C4-2B (cell line): ENCODE measurements at regions not wholly inside any gene's neighbourhood (a gene's known extent, or its start where the extent isn't known, plus 50 kb on each side); places are given as distances from the start of the nearest gene placed in this dataset.

Source experiments
- ZFX ChIP-seq: fragments of 450-650 bp; IDR thresholded peaks from 2 replicates; pipeline ENCODE4 v1.6.1; 2017
- TF ChIP-seq, protein P1 (sequence below): fragments of 450-650 bp; conservative IDR thresholded peaks from 2 replicates; pipeline ENCODE4 v1.5.1; 2017; ENCODE audit warnings: mild to moderate bottlenecking

DNA sequence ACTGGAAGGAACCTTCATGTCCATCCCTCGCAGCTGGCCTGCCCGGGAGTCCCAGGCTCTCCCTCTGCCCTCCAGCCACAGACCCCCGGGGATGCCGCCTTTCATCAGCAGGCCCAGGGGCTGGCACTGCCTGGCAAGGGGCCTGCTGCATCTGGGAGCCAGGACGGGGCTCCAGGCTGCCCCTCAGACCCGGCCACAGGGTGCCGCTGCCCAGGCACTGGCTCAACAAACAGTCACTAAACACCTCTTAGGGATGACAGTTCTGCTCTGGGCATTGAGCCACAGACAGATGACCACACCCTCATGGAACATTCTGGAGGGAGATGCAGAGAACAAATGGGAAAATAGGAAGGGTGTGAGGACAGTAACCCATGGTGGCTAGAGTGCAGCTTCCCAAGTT is 109.3 kb downstream of the HMX1 start:
- TF ChIP-seq, protein P1, sequence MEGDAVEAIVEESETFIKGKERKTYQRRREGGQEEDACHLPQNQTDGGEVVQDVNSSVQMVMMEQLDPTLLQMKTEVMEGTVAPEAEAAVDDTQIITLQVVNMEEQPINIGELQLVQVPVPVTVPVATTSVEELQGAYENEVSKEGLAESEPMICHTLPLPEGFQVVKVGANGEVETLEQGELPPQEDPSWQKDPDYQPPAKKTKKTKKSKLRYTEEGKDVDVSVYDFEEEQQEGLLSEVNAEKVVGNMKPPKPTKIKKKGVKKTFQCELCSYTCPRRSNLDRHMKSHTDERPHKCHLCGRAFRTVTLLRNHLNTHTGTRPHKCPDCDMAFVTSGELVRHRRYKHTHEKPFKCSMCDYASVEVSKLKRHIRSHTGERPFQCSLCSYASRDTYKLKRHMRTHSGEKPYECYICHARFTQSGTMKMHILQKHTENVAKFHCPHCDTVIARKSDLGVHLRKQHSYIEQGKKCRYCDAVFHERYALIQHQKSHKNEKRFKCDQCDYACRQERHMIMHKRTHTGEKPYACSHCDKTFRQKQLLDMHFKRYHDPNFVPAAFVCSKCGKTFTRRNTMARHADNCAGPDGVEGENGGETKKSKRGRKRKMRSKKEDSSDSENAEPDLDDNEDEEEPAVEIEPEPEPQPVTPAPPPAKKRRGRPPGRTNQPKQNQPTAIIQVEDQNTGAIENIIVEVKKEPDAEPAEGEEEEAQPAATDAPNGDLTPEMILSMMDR, result no peak
- TF ChIP-seq ZFX, result no peak
